Activated T-helper 17 cell treated with anti-CD3 and anti-CD28 coated beads, Interleukin-2, amount 50 U/mL, for 72 hours (primary cell): ENCODE measurements at regions not wholly inside any gene's neighbourhood (a gene's known extent, or its start where the extent isn't known, plus 50 kb on each side); places are given as distances from the start of the nearest gene placed in this dataset.
"Not testable (repeated sequence)": the region's sequence is repeated elsewhere in the genome, so short reads cannot be mapped to it uniquely, and the experiment has no call there.

Source experiments
- ATAC-seq: fragments of 150-1000 bp; cut with Tn5 transposase; replicated peaks from 2 replicates; pipeline ENCODE4 v1.10.0; 2021; ENCODE audit warnings: mild to moderate bottlenecking, moderate library complexity
- H3K27ac Mint-ChIP-seq: one replicate; pipeline ENCODE4 v1.8.0; 2022; ENCODE audit warnings: mixed read lengths
- H3K27me3 Mint-ChIP-seq: one replicate; pipeline ENCODE4 v1.8.0; 2022; ENCODE audit warnings: mixed read lengths
- H3K36me3 Mint-ChIP-seq: one replicate; pipeline ENCODE4 v1.8.0; 2022; ENCODE audit warnings: low read depth, mild to moderate bottlenecking, mixed read lengths
- H3K4me1 Mint-ChIP-seq: one replicate; pipeline ENCODE4 v1.8.0; 2022; ENCODE audit warnings: mixed read lengths
- H3K4me3 Mint-ChIP-seq: one replicate; pipeline ENCODE4 v1.8.0; 2022; ENCODE audit warnings: mild to moderate bottlenecking, mixed read lengths
- H3K9me3 Mint-ChIP-seq: one replicate; pipeline ENCODE4 v1.8.0; 2022; ENCODE audit warnings: mixed read lengths

DNA sequence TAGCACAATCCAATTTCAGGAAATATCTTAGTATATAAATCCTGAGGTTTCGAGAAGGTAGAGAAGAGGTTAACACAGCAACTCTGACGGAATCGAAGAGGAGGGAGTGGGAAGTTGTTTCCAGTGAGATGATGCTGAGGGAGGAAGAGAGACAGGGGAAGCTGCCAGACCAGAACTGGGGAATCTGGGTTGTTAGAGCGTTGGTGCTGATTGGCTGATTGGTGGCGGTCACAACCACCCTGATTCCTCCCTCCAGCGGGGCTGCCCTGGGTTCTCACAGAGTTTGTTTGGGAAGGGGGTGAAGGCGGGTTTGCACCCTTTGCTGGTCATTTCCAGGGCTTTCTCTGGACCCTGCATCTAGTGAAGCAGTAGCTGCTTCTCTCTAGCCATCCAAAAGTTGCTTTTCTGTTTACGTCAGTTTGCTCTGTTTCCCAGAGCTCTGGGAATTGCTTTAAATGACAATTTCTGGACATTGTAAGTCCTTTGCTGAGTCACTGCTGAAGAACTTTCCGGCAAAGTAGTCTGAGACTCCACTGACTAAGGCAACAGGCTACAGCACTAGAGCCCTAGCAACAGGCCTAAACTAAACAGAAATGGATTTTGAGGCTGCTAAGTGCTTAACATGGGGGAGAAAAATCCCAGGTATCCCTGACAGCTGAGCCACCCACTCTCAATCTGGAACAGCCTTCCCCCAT lies 90.1 kb downstream of the TENT5C start:
- Mint-ChIP-seq H3K27ac (no peak overlapping the region), H3K27me3 (peaks cover 7% of the 10 kb centered on the region), H3K4me3 (no peak overlapping the region), H3K4me1 (no peaks in the 10 kb centered on the region), H3K9me3 (no peaks in the 10 kb centered on the region), H3K36me3 (no peaks in the 10 kb centered on the region)
- ATAC-seq, result no peak

DNA sequence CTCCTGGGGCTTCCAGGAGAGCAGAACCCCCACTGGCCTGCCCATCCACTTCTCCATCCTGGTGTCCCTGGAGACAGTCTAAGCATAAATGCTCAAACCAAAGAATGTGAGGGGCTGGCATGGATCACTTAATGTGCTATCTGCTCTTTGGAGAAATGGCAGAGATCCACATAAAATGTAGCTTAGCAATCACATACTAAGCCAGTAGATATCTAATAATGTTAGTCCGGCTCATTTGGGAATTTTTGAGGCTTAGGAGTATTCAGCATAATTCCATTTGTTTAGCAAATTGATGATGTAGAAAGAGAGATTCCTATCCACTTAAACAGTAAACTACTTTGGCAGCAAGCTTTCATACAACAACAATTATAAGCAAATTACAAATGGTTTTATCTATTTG lies 90.7 kb downstream of the TENT5C start:
- Mint-ChIP-seq H3K9me3 (no peaks in the 10 kb centered on the region), H3K27ac (no peak overlapping the region), H3K4me3 (no peak overlapping the region), H3K4me1 (no peaks in the 10 kb centered on the region), H3K36me3 (no peaks in the 10 kb centered on the region), H3K27me3 (peaks cover 7% of the 10 kb centered on the region)
- no peak for ATAC-seq

DNA sequence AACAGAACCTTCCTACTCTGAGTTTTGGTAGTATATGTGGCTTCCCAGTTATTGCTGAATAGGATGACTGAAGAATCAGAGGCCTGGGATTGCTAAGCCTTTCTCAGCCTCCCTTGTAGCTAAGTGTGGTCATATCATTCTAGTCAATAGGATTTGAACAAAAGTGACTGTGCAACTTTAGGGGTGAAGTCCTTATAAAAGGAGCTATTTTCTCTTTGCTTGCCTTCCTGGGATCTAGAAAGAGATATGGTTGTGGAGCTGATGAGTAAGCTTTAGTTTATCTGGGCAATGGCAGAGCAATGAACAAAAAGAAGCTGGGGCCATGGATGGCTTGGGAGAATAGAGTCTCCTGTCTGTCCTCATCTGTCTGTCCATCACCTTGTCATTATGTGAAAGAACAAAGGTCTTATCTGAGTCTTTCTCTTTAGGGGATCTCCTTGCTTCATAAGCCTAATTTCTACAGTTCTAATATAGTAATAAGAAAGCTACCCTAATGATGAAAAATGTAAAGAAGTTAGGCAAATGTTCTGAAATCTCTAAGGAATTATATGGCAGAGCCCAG lies 91.5 kb downstream of the TENT5C start:
- Mint-ChIP-seq H3K27me3 (peaks cover 7% of the 10 kb centered on the region), H3K4me3 (no peak overlapping the region), H3K36me3 (no peaks in the 10 kb centered on the region), H3K4me1 (no peaks in the 10 kb centered on the region), H3K9me3 (no peaks in the 10 kb centered on the region), H3K27ac (no peak overlapping the region)
- no peak for ATAC-seq

DNA sequence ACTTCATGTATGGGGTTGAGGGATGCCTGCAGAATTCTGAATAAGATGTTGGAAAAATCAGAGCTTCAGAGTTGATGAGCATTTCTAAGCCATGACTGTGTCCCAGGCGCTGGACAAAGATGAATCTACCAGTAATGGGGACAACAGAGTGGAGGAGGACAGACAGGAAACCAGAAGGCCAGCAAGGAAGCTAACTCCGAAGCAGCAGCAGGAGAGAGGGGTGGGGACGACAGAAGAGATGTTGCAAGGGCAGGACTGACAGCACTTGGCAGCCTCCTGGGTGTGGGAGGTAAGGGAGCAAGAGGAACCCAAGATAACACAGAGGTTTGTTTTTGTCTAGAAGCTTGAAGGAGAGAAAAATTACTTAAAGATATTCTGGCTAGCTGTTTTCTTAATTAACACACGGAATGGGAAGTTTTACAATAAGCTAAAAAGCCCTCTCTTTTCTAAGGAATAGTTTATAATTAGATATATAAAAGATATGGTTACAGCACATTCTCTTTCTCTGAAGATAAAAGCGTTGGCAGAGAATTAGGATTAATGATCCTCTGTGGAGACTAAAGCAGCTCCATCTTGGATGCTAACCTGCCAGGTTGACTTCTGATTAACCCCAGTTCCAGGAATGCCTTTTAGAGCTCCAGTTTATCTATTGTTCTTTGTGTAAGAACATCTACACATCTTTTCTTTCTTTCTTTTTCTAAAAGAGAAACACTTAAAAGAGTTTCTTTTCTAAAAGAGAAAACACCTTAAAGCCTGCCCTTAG lies 92.7 kb downstream of the TENT5C start:
- no peaks in the 10 kb centered on the region for H3K4me1 Mint-ChIP-seq
- no peak for ATAC-seq
- H3K27me3 Mint-ChIP-seq, result peaks cover 7% of the 10 kb centered on the region
- no peaks in the 10 kb centered on the region for H3K9me3 Mint-ChIP-seq
- H3K27ac Mint-ChIP-seq, result no peak overlapping the region
- H3K36me3 Mint-ChIP-seq, result no peaks in the 10 kb centered on the region
- H3K4me3 Mint-ChIP-seq, result no peak overlapping the region

DNA sequence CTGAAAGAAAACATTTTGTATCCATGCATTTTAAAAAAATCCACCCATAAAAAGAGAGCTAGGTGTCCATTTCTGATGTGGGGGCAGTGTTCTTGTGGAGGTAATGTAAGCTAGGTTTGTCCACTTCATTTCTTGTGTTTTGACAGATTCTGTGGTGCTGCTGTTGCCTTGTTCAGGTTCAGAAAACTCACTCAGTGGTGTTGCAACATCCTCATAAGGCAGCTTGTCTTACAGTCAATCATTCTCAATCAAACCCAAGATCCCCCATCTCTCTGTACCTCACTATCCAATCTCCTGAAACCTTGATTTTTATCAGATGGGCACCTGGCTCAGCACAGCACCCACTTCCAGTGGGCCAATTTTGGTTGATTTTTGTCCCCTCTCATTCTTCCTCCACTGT lies 94.1 kb downstream of the TENT5C start:
- Mint-ChIP-seq H3K36me3 (no peaks in the 10 kb centered on the region), H3K9me3 (no peaks in the 10 kb centered on the region), H3K27ac (no peak overlapping the region), H3K4me3 (no peak overlapping the region), H3K4me1 (no peaks in the 10 kb centered on the region), H3K27me3 (peaks cover 7% of the 10 kb centered on the region)
- no peak for ATAC-seq

DNA sequence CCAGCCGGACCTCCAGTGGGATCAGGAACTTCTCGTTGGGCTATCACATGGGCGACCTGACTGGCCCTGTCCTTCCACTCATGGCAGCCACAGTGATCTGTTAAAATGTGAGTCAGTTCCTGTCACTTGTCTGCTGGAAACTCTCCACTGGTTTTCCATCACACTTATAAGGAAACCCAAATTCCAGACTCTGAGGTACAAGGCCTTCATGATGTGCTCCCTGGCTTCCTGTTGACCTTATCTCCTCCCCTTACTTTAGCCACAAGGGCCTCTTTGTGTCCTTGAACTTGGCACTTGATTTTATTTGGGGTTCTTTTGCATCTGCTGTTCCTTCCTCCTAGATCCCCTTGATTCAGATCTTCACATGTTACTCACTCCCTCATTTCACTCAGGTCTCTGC lies 96.8 kb downstream of the TENT5C start:
- Mint-ChIP-seq H3K4me1 (no peaks in the 10 kb centered on the region), H3K9me3 (peaks cover 4% of the 10 kb centered on the region), H3K27me3 (peaks cover 11% of the 10 kb centered on the region), H3K4me3 (no peak overlapping the region), H3K36me3 (no peaks in the 10 kb centered on the region), H3K27ac (no peak overlapping the region)
- no peak for ATAC-seq

DNA sequence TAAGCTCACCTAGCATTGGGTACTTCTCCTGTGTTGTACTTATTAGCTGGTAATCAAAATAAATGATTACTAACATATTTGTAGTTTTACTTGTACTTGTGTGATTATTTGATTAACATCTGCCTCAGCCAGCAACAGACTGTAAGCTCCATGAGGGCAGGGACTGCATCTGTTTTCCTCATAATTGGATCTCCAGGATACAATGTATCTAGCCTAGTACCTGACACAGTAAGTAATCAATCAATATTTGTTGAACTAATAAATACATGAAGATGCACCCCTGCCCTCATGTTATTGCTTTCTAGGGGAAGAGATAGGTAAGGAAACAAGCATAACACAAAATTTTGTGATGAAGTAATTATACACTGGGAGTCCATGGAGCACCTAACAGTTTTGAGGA lies 101.5 kb downstream of the TENT5C start:
- H3K36me3 Mint-ChIP-seq, result no peaks in the 10 kb centered on the region
- peaks cover 13% of the 10 kb centered on the region for H3K27me3 Mint-ChIP-seq
- H3K4me3 Mint-ChIP-seq, result no peak overlapping the region
- H3K27ac Mint-ChIP-seq, result no peak overlapping the region
- H3K4me1 Mint-ChIP-seq, result no peaks in the 10 kb centered on the region
- peaks cover 4% of the 10 kb centered on the region for H3K9me3 Mint-ChIP-seq
- no peak for ATAC-seq

DNA sequence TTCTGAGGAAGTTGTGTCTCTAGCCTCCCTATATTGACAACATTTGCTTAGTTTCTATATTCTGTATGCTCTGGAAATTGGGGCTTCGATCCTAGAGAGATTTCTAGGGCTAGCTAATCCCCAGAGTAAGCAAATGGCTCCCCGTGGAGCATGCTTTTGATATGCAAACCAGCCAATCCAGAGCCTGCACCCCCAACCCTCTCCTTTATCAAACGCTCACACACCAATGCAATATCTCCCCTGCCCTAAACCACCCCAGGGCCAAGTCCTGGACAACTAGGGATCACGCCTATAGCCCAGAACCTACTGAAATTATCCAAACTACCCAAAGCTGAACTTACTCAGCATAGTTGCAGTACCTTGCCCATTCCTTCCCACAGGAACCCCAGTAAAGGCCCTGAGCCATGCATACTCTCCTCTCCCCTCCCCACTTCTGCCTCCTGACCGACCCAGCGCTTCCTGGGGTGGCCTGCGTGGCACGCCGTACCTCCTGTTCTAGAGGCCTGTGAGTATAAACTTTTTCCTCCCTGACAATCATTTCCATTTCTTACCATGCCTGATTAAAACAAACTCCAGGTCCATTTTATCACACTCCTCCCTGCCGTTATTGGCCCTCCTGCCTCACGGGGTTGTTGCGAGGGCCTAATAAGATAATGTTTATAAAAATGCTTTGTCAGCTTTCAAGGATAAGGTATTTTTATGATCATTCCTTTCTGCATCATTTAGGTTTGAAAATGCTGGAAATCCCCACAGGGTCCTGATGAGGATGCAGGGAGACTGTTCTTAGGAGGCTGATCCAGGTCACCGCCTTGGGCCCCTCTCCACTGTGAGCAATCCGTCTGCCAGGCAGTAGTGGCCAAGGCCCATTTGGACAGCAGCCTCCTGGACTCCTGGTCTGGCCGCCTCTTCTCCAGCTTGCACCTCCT lies 102.7 kb downstream of the TENT5C start:
- H3K27me3 Mint-ChIP-seq, result peaks cover 13% of the 10 kb centered on the region
- H3K9me3 Mint-ChIP-seq, result peaks cover 4% of the 10 kb centered on the region
- no peaks in the 10 kb centered on the region for H3K4me1 Mint-ChIP-seq
- no peak overlapping the region for H3K4me3 Mint-ChIP-seq
- H3K36me3 Mint-ChIP-seq, result no peaks in the 10 kb centered on the region
- ATAC-seq, result no peak
- H3K27ac Mint-ChIP-seq, result no peak overlapping the region

DNA sequence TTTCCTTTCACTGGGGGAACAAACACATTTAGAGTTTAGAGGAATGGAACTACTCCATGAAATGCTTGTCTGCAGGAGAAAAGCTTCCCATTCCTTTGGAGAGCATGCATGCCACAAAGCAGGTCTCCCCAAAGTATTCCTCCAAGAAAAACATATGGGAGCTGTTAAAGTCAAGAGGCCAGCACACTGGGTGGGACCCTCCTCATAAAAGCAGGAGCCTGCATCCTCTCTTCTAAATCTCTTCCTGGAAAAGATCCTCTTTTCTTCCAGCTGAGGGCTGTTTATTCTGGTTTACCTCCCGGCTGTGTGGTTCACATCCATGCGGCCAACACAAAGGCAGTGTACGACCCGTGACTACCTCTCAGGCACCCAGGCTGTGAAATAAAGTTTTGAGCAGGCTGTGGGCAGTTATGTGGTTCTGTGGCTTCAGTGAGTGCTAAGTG lies 103.4 kb downstream of the TENT5C start:
- H3K36me3 Mint-ChIP-seq, result no peaks in the 10 kb centered on the region
- H3K9me3 Mint-ChIP-seq, result peaks cover 4% of the 10 kb centered on the region
- no peak overlapping the region for H3K27ac Mint-ChIP-seq
- H3K27me3 Mint-ChIP-seq, result peaks cover 13% of the 10 kb centered on the region
- no peaks in the 10 kb centered on the region for H3K4me1 Mint-ChIP-seq
- ATAC-seq, result no peak
- no peak overlapping the region for H3K4me3 Mint-ChIP-seq

DNA sequence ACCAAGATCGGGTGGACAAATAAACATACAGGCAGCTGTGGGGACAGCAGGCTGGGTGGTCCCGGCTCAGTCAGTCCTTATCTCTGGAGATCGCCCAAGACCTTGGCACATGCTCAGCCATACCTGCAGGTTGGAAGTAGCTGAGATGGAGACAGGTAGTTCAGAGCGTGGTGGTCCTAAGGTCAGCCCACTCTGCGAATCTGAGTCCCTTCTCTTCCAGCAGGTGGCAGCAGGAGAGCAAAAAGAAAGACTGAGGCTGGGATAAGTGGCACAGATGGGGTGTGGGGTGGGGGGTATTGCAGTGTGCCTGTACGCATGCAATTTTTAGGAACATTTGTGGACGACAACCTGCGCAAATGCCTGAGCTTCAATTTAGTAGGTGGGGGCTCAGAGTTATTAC lies 104.9 kb downstream of the TENT5C start:
- H3K27ac Mint-ChIP-seq, result no peak overlapping the region
- H3K27me3 Mint-ChIP-seq, result peaks cover 13% of the 10 kb centered on the region
- H3K4me1 Mint-ChIP-seq, result no peaks in the 10 kb centered on the region
- H3K36me3 Mint-ChIP-seq, result no peaks in the 10 kb centered on the region
- ATAC-seq, result no peak
- H3K4me3 Mint-ChIP-seq, result no peak overlapping the region
- peaks cover 4% of the 10 kb centered on the region for H3K9me3 Mint-ChIP-seq

DNA sequence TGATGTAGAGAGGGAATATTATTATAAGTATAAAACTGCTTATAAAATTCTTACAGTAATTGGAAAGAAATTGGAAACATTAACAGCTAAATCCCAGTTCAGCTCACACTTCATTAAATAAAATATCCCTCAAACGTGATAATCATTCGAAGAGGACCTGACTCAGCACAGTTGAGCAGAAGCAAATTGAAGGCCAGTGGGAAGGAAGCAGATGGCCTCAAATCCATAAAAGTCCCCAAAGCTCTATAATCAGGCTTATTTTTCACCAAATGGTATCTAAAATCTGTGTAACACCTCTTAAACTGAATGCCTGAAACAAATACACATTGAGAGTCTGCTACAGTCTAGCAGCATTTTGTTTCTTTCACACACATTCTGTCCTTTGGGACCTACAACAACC lies 106.8 kb downstream of the TENT5C start:
- no peak overlapping the region for H3K4me3 Mint-ChIP-seq
- H3K27ac Mint-ChIP-seq, result no peak overlapping the region

DNA sequence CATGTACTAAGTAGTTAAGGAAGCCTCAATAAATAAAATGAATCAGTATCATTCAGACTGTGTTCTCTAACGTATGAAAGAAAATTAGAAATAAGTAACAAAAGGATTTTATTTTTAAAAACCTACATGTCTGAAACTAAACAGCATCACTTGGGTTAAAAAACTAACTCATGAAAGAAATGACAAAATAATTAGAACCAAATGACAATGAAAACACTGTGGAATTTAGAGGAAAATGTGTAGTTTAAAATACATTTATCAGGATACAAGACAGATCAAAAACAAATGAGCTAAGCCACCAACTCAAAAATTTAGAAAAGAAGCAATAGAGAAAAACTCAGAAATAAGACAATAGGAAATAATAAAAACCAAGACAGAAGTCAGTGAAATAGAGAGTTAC lies 108.7 kb downstream of the TENT5C start:
- no peak for ATAC-seq
- H3K27me3 Mint-ChIP-seq, result no peaks in the 10 kb centered on the region

More for the DNA sequence above, 106.8 kb downstream of the TENT5C start:
- Mint-ChIP-seq H3K27me3 (peaks cover 6% of the 10 kb centered on the region), H3K9me3 (peaks cover 6% of the 10 kb centered on the region), H3K4me1 (no peaks in the 10 kb centered on the region), H3K36me3 (no peaks in the 10 kb centered on the region)
- no peak for ATAC-seq

DNA sequence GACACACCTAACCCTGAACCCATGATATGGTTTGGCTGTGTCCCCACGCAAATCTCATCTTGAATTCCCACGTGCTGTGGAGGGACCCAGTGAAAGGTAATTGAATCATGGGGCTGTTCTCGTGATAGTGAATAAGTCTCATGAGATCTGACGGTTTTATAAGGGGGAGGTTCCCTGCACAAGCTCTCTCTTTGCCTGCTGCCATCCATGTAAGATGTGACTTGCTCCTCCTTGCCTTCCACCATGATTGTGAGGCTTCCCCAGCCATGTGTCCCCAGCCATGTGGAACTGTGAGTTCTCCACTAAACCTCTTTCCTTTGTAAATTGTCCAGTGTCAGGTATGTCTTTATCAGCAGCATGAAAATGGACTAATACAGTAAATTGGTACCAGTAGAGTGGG lies 110.2 kb downstream of the TENT5C start:
- not testable (repeated sequence) for H3K4me3 Mint-ChIP-seq, H3K27me3 Mint-ChIP-seq, H3K27ac Mint-ChIP-seq, H3K36me3 Mint-ChIP-seq, ATAC-seq, H3K4me1 Mint-ChIP-seq
- peaks cover 16% of the 10 kb centered on the region for H3K9me3 Mint-ChIP-seq

More for the DNA sequence above, 108.7 kb downstream of the TENT5C start:
- Mint-ChIP-seq H3K27ac (peak overlapping the region; percentile 17), H3K36me3 (no peaks in the 10 kb centered on the region), H3K4me1 (peaks cover 8% of the 10 kb centered on the region), H3K9me3 (peaks cover 11% of the 10 kb centered on the region), H3K4me3 (no peak overlapping the region)

DNA sequence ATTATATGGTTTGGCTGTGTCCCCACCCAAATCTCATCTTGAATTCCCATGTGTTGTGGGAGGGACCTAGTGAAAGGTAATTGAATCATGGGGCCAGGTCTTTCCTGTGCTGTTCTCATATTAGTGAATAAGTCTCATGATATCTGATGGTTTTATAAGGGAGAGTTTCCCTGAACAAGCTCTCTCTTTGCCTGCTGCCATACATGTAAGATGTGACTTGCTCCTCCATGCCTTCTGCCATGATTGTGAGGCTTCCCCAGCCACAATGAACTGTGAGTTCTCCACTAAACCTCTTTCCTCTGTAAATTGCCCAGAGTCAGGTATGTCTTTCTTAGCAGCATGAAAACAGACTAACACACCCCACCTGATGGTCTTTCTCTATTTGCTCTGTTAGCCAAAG lies 112.1 kb downstream of the TENT5C start:
- not testable (repeated sequence) for H3K27ac Mint-ChIP-seq, ATAC-seq, H3K4me3 Mint-ChIP-seq, H3K4me1 Mint-ChIP-seq, H3K27me3 Mint-ChIP-seq, H3K36me3 Mint-ChIP-seq
- H3K9me3 Mint-ChIP-seq, result peaks cover 16% of the 10 kb centered on the region
